ENCODE measurements at regions not wholly inside any gene's neighbourhood (a gene's known extent, or its start where the extent isn't known, plus 50 kb on each side); places are given as distances from the start of the nearest gene placed in this dataset.

DNA sequence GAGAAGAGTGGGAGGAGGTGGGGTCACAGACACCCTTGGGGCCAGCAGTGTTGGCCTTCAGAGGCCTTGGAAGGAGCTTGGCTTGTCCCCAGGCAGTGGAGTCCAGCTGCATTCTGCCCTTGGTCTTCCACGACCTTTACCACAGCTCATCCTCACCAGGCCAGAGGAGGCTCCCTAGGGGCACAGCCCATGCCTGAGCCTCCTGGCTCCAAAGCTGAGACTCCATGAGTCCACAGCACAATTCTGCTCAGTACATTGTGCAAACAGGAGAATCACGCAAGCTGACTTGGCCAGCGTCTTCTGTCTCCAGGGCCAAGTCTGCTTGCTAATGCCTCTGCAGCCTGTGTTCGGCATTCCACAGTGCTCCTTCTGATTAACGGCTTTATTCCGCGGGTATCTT is 337.2 kb downstream of the SMOC2 start:
- H3K27ac Mint-ChIP-seq, result no peak overlapping the region
- H3K79me2 ChIP-seq (ENCODE audit: low read depth), result no peaks in the 10 kb centered on the region
- no peaks in the 10 kb centered on the region for H3K4me1 ChIP-seq
- no peaks in the 10 kb centered on the region for H3K27me3 ChIP-seq
- peaks cover 7% of the 10 kb centered on the region for H3K4me1 Mint-ChIP-seq
- no peak overlapping the region for H3K9ac ChIP-seq
- H3K36me3 Mint-ChIP-seq, result no peaks in the 10 kb centered on the region
- no peak overlapping the region for H3K4me3 ChIP-seq
- H3K4me2 ChIP-seq, result no peak overlapping the region
- TF ChIP-seq, protein P1, sequence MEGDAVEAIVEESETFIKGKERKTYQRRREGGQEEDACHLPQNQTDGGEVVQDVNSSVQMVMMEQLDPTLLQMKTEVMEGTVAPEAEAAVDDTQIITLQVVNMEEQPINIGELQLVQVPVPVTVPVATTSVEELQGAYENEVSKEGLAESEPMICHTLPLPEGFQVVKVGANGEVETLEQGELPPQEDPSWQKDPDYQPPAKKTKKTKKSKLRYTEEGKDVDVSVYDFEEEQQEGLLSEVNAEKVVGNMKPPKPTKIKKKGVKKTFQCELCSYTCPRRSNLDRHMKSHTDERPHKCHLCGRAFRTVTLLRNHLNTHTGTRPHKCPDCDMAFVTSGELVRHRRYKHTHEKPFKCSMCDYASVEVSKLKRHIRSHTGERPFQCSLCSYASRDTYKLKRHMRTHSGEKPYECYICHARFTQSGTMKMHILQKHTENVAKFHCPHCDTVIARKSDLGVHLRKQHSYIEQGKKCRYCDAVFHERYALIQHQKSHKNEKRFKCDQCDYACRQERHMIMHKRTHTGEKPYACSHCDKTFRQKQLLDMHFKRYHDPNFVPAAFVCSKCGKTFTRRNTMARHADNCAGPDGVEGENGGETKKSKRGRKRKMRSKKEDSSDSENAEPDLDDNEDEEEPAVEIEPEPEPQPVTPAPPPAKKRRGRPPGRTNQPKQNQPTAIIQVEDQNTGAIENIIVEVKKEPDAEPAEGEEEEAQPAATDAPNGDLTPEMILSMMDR (IDR thresholded peaks at IDR 0.05), result no peak
- no peak for TF ChIP-seq EZH2 (IDR thresholded peaks at IDR 0.05)
- TF ChIP-seq EZH2phosphoT487 (IDR thresholded peaks at IDR 0.05), result no peak
- no peak overlapping the region for H3K4me3 Mint-ChIP-seq
- DNase-seq (ENCODE audit: low spot score), result no peak
- H3K27ac ChIP-seq, result no peak overlapping the region
- peaks cover 8% of the 10 kb centered on the region for H3K9me3 ChIP-seq (ENCODE audit: low read depth)
- H4K20me1 ChIP-seq (ENCODE audit: low read depth), result no peaks in the 10 kb centered on the region
- no peaks in the 10 kb centered on the region for H3F3A ChIP-seq (ENCODE audit: low read depth)
- H2AFZ ChIP-seq (replicated peaks), result no peak overlapping the region
- no peaks in the 10 kb centered on the region for H3K36me3 ChIP-seq
- H3K9me3 Mint-ChIP-seq, result peaks cover 22% of the 10 kb centered on the region
- H3K27me3 Mint-ChIP-seq (ENCODE audit: insufficient read depth, low read depth), result peaks cover 7% of the 10 kb centered on the region

DNA sequence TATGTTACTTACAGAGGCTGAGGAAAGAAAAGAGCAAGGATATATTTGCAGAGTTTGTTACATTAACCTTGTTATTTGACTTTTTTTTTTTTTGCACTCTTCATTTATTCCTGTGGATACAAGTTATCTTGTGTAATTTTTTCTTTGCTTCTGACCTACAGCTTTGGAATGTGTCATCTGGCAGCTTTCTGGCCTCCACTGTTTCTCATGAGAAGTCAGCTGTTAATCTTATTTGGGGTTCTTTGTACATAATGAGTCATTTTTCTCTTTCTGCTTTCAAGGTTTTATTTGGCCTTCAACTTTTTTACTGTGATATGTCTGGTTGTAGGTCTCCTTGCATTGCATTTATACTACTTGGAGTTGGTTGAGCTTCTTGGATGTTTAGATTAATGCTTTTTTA is 333.4 kb downstream of the SMOC2 start:
- no peak overlapping the region for H3K4me3 Mint-ChIP-seq
- no peak overlapping the region for H3K9ac ChIP-seq
- H3K4me3 ChIP-seq, result no peak overlapping the region
- H3K27ac Mint-ChIP-seq, result no peak overlapping the region
- DNase-seq (ENCODE audit: low spot score), result no peak
- H4K20me1 ChIP-seq (ENCODE audit: low read depth), result no peaks in the 10 kb centered on the region
- TF ChIP-seq EZH2 (IDR thresholded peaks at IDR 0.05), result no peak
- TF ChIP-seq EZH2phosphoT487 (IDR thresholded peaks at IDR 0.05), result no peak
- TF ChIP-seq, protein P1 (IDR thresholded peaks at IDR 0.05), result no peak
- no peak overlapping the region for H2AFZ ChIP-seq (replicated peaks)
- H3K4me2 ChIP-seq, result no peak overlapping the region
- H3K27ac ChIP-seq, result no peak overlapping the region
- H3F3A ChIP-seq (ENCODE audit: low read depth), result no peaks in the 10 kb centered on the region
- H3K4me1 ChIP-seq, result no peaks in the 10 kb centered on the region
- peaks cover 27% of the 10 kb centered on the region for H3K9me3 Mint-ChIP-seq
- peaks cover 4% of the 10 kb centered on the region for H3K4me1 Mint-ChIP-seq
- no peaks in the 10 kb centered on the region for H3K36me3 Mint-ChIP-seq
- peaks cover 8% of the 10 kb centered on the region for H3K9me3 ChIP-seq (ENCODE audit: low read depth)
- H3K36me3 ChIP-seq, result no peaks in the 10 kb centered on the region
- peaks cover 4% of the 10 kb centered on the region for H3K27me3 Mint-ChIP-seq (ENCODE audit: insufficient read depth, low read depth)
- no peaks in the 10 kb centered on the region for H3K79me2 ChIP-seq (ENCODE audit: low read depth)
- H3K27me3 ChIP-seq, result no peaks in the 10 kb centered on the region

DNA sequence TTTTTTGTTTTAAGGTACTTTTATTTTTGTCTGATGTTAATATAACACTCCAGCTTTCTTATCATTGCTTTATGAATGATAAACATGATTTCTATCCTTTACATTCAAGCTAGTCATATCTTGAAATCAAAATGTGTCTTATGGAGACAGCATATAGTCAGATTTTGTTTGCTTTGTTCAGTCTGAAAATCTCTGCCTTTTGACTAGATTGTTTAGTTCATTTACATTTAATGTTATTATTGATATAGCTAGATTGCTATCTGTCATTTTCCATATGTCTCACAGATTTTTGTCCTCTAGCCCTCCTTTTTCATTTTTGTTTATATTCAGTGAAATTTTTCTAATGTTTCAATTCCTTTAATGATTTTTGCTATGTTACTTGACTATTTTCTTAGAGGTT is 332.8 kb downstream of the SMOC2 start:
- Histone ChIP-seq H3K4me3 (no peak overlapping the region), H3K4me1 (no peaks in the 10 kb centered on the region), H4K20me1 (ENCODE audit: low read depth) (no peaks in the 10 kb centered on the region), H3K27ac (no peak overlapping the region), H3F3A (ENCODE audit: low read depth) (no peaks in the 10 kb centered on the region), H3K27me3 (no peaks in the 10 kb centered on the region), H3K9ac (no peak overlapping the region), H3K79me2 (ENCODE audit: low read depth) (no peaks in the 10 kb centered on the region), H2AFZ (replicated peaks) (no peak overlapping the region), H3K9me3 (ENCODE audit: low read depth) (peaks cover 8% of the 10 kb centered on the region), H3K36me3 (no peaks in the 10 kb centered on the region), H3K4me2 (no peak overlapping the region)
- DNase-seq (ENCODE audit: low spot score), result no peak
- peaks cover 4% of the 10 kb centered on the region for H3K27me3 Mint-ChIP-seq (ENCODE audit: insufficient read depth, low read depth)
- no peak overlapping the region for H3K27ac Mint-ChIP-seq
- peaks cover 29% of the 10 kb centered on the region for H3K9me3 Mint-ChIP-seq
- no peak overlapping the region for H3K4me3 Mint-ChIP-seq
- TF ChIP-seq EZH2phosphoT487 (IDR thresholded peaks at IDR 0.05) (no peak), EZH2 (IDR thresholded peaks at IDR 0.05) (no peak)
- TF ChIP-seq, protein P1 (IDR thresholded peaks at IDR 0.05), result no peak
- peaks cover 4% of the 10 kb centered on the region for H3K4me1 Mint-ChIP-seq
- H3K36me3 Mint-ChIP-seq, result no peaks in the 10 kb centered on the region
